Urothelium cell line (cell line): ENCODE measurements at regions not wholly inside any gene's neighbourhood (a gene's known extent, or its start where the extent isn't known, plus 50 kb on each side); places are given as distances from the start of the nearest gene placed in this dataset.
"Not testable (repeated sequence)": the region's sequence is repeated elsewhere in the genome, so short reads cannot be mapped to it uniquely, and the experiment has no call there.

ENCODE experiments used
- DNase-seq: peaks from one replicate; pipeline ENCODE4 v3.0.0; 2011; ENCODE audit warnings: low spot score, mixed read lengths
- FAIRE-seq: peaks from 2 replicates; lab custom pipeline; 2011; peaks lifted over from hg19 to GRCh38; lab: Jason Lieb, UNC

GRCh38 chr13:38283346-38283745, 66.3 kb upstream of the UFM1 start:
- no peak for FAIRE-seq
- DNase-seq, result no peak

GRCh38 chr13:38265132-38265497, 84.5 kb upstream of the UFM1 start:
- FAIRE-seq (no peak), DNase-seq (no peak)

- FAIRE-seq (no peak), DNase-seq (no peak)
These were observed 85.1 kb upstream of the UFM1 start for GRCh38 chr13:38264363-38265131.

GRCh38 chr13:38262211-38262610, 87.4 kb upstream of the UFM1 start:
- FAIRE-seq (no peak), DNase-seq (no peak)

GRCh38 chr13:38255600-38255999, 94.1 kb upstream of the UFM1 start:
- DNase-seq, result no peak
- FAIRE-seq, result no peak

- DNase-seq (no peak), FAIRE-seq (no peak)
These were observed 109.8 kb upstream of the UFM1 start for GRCh38 chr13:38239874-38240273.

- no peak for FAIRE-seq
These were observed 121.3 kb upstream of the UFM1 start for GRCh38 chr13:38228322-38228721.

GRCh38 chr13:38226496-38226895, 123.2 kb upstream of the UFM1 start:
- no peak for FAIRE-seq
- no peak for DNase-seq

More at GRCh38 chr13:38228322-38228721, 121.3 kb upstream of the UFM1 start:
- no peak for DNase-seq

- FAIRE-seq (no peak), DNase-seq (peak; percentile 1)
These were observed 126.6 kb upstream of the UFM1 start for GRCh38 chr13:38223089-38223488.

GRCh38 chr13:38221120-38221519, 128.5 kb upstream of the UFM1 start:
- not testable (repeated sequence) for DNase-seq, FAIRE-seq

GRCh38 chr13:38216181-38216580, 133.5 kb upstream of the UFM1 start:
- FAIRE-seq, result no peak

GRCh38 chr13:38213314-38213713, 136.3 kb upstream of the UFM1 start:
- DNase-seq, result no peak
- FAIRE-seq, result no peak

More at GRCh38 chr13:38216181-38216580, 133.5 kb upstream of the UFM1 start:
- DNase-seq, result no peak

GRCh38 chr13:38210928-38211596, 138.6 kb upstream of the UFM1 start:
- FAIRE-seq, result no peak
- DNase-seq, result no peak

GRCh38 chr13:38204556-38204955, 145.1 kb upstream of the UFM1 start:
- FAIRE-seq, result no peak
- no peak for DNase-seq

GRCh38 chr13:38202740-38203139, 146.9 kb upstream of the UFM1 start:
- peak; percentile 4 for DNase-seq
- FAIRE-seq, result no peak

- FAIRE-seq (no peak), DNase-seq (no peak)
These were observed 158.6 kb upstream of the UFM1 start for GRCh38 chr13:38191016-38191415.

GRCh38 chr13:38180670-38181069, 169.0 kb upstream of the UFM1 start:
- FAIRE-seq (no peak), DNase-seq (no peak)

GRCh38 chr13:38180126-38180525, 169.5 kb upstream of the UFM1 start:
- FAIRE-seq, result no peak

GRCh38 chr13:38176664-38177063, 173.0 kb upstream of the UFM1 start:
- DNase-seq (no peak), FAIRE-seq (no peak)

More at GRCh38 chr13:38180126-38180525, 169.5 kb upstream of the UFM1 start:
- no peak for DNase-seq

- no peak for DNase-seq
- FAIRE-seq, result no peak
These were observed 176.2 kb upstream of the UFM1 start for GRCh38 chr13:38173403-38173802.

- FAIRE-seq, result no peak
- no peak for DNase-seq
These were observed 182.4 kb upstream of the UFM1 start for GRCh38 chr13:38167164-38167822.

- DNase-seq (no peak), FAIRE-seq (no peak)
These were observed 183.5 kb upstream of the UFM1 start for GRCh38 chr13:38166116-38166515.
